A549 (cell line): ENCODE measurements at regions not wholly inside any gene's neighbourhood (a gene's known extent, or its start where the extent isn't known, plus 50 kb on each side); places are given as distances from the start of the nearest gene placed in this dataset.

Experiments used
- ATAC-seq, 2 experiments: fragments of 200-7000 bp in 1 of 2; fragments of >200 bp in 1 of 2; cut with Nextera tagmentation in 1 of 2; cut with Tn5 transposase in 1 of 2; 3 replicates each; pipeline versions ENCODE4 v1.8.0 to v1.9.1; 2018 to 2020; ENCODE audit warnings: mild to moderate bottlenecking in 1 of 2, moderate library complexity in 1 of 2
- CTCF ChIA-PET: fragments of 300-600 bp; sonication (Branson Sonifier 250); formaldehyde crosslinking; extraction: SDS; loops from one replicate; lab custom pipeline; 2021; ENCODE audit warnings: antibody characterized with exemption, inconsistent platforms; lab: Yijun Ruan, JAX
- POLR2A ChIA-PET: fragments of 350-600 bp; formaldehyde crosslinking; extraction: SDS; loops from one replicate; lab custom pipeline; 2021; ENCODE audit warnings: antibody characterized with exemption, inconsistent platforms; lab: Yijun Ruan, JAX
- DNase-seq, 2 experiments: peaks; one replicate each; pipeline versions ENCODE4 v3.0.0 to v3.0.0-alpha.2; 2011 to 2016; ENCODE audit warnings: low read depth in 1 of 2, low spot score in 1 of 2
- FAIRE-seq: peaks from 2 replicates; lab custom pipeline; 2011; peaks lifted over from hg19 to GRCh38; lab: Jason Lieb, UNC
- H3K27ac ChIP-seq, 2 experiments: fragments of >200 bp; sonication (Bioruptor Twin); formaldehyde crosslinking; 3 replicates each; pipeline ENCODE4 v1.5.1; 2016 to 2017
- H3K4me1 ChIP-seq: fragments of >200 bp; sonication (Bioruptor Twin); formaldehyde crosslinking; 3 replicates; pipeline ENCODE4 v1.6.1; 2016
- H3K4me2 ChIP-seq: fragments of >200 bp; sonication (Bioruptor Twin); formaldehyde crosslinking; 3 replicates; pipeline ENCODE4 v1.6.1; 2016
- H3K4me3 ChIP-seq: fragments of >200 bp; sonication (Bioruptor Twin); formaldehyde crosslinking; 3 replicates; pipeline ENCODE4 v1.5.1; 2016
- H3K9me3 ChIP-seq: fragments of >200 bp; sonication (Bioruptor Twin); formaldehyde crosslinking; 3 replicates; pipeline ENCODE4 v1.6.1; 2016
- BHLHE40 ChIP-seq: IDR thresholded peaks from 2 replicates; pipeline ENCODE4 v1.6.1; 2012; ENCODE audit warnings: low read depth, low read length, inconsistent platforms
- CBX8 ChIP-seq: fragments of 200-600 bp; sonication (generic); IDR thresholded peaks from 2 replicates; pipeline ENCODE4 v1.6.1; 2016
- EHF ChIP-seq: fragments of 250-450 bp; sonication (Bioruptor Pico); IDR thresholded peaks from 2 replicates; pipeline ENCODE4 v1.5.0; 2020; ENCODE audit warnings: mild to moderate bottlenecking
- ELK1 ChIP-seq: fragments of 150-350 bp; IDR thresholded peaks from 2 replicates; pipeline ENCODE4 v1.6.1; 2014; ENCODE audit warnings: low read depth, mild to moderate bottlenecking, low read length
- EP300 ChIP-seq, 2 experiments: fragments of >200 bp; sonication (Bioruptor Twin); formaldehyde crosslinking; IDR thresholded peaks; 2 replicates in 1 of 2; 3 replicates in 1 of 2; pipeline ENCODE4 v1.6.1; 2016 to 2017
- FOSL2 ChIP-seq, 2 experiments: fragments of 450-650 bp in 1 of 2; fragments of >200 bp in 1 of 2; sonication (Bioruptor Twin) in 1 of 2; formaldehyde crosslinking; IDR thresholded peaks; 2 replicates each; pipeline versions ENCODE4 v1.5.0 to v1.6.1; 2016 to 2020; ENCODE audit warnings: mild to moderate bottlenecking in 1 of 2, moderate library complexity in 1 of 2
- FOXS1 ChIP-seq: fragments of 250-450 bp; sonication (Bioruptor Pico); IDR thresholded peaks from 2 replicates; pipeline ENCODE4 v1.5.0; 2020; ENCODE audit warnings: mild to moderate bottlenecking, moderate library complexity
- HEYL ChIP-seq: fragments of 250-450 bp; sonication (Bioruptor Pico); IDR thresholded peaks from 2 replicates; pipeline ENCODE4 v1.8.0; 2021; ENCODE audit warnings: mild to moderate bottlenecking, moderate library complexity
- JUNB ChIP-seq: fragments of >200 bp; sonication (Bioruptor Twin); formaldehyde crosslinking; IDR thresholded peaks from 2 replicates; pipeline ENCODE4 v1.6.1; 2016
- KDM5A ChIP-seq: fragments of 200-600 bp; sonication (generic); IDR thresholded peaks from 2 replicates; pipeline ENCODE4 v1.6.1; 2016; ENCODE audit warnings: antibody characterized with exemption, mild to moderate bottlenecking
- MAFK ChIP-seq: fragments of 450-650 bp; IDR thresholded peaks from 2 replicates; pipeline ENCODE4 v1.6.1; 2014; ENCODE audit not compliant: partially characterized antibody
- MAZ ChIP-seq: fragments of 150-350 bp; IDR thresholded peaks from 2 replicates; pipeline ENCODE4 v1.6.1; 2014; ENCODE audit warnings: antibody characterized with exemption, low read depth, low read length, borderline replicate concordance
- NFE2L2 ChIP-seq: fragments of 150-350 bp; conservative IDR thresholded peaks from 2 replicates; pipeline ENCODE4 v1.6.1; 2014; ENCODE audit warnings: low read length
- NPAS2 ChIP-seq: fragments of 250-450 bp; sonication (Bioruptor Pico); IDR thresholded peaks from 2 replicates; pipeline ENCODE4 v1.8.0; 2022; ENCODE audit warnings: mild to moderate bottlenecking, moderate library complexity, borderline replicate concordance
- NR3C1 ChIP-seq: fragments of >200 bp; sonication (Bioruptor Twin); formaldehyde crosslinking; IDR thresholded peaks from 3 replicates; pipeline ENCODE4 v1.6.1; 2017
- POLR2AphosphoS2 ChIP-seq: conservative IDR thresholded peaks from 2 replicates; pipeline ENCODE4 v1.6.1; 2012; ENCODE audit warnings: low read length, improper control_type of control experiment, inconsistent platforms
- RAD21 ChIP-seq, 2 experiments: fragments of >200 bp in 1 of 2; sonication (Bioruptor Twin) in 1 of 2; formaldehyde crosslinking in 1 of 2; IDR thresholded peaks in 1 of 2; conservative IDR thresholded peaks in 1 of 2; 2 replicates in 1 of 2; 3 replicates in 1 of 2; pipeline ENCODE4 v1.6.1; 2012 to 2018; ENCODE audit warnings: inconsistent platforms in 1 of 2
- RFX5 ChIP-seq: fragments of 450-650 bp; IDR thresholded peaks from 2 replicates; pipeline ENCODE4 v1.7.1; 2014; ENCODE audit warnings: antibody characterized with exemption, mild to moderate bottlenecking, moderate library complexity
- TFCP2L1 ChIP-seq: fragments of 250-450 bp; sonication (Bioruptor Pico); IDR thresholded peaks from 2 replicates; pipeline ENCODE4 v1.5.0; 2021; ENCODE audit warnings: mild to moderate bottlenecking
- ZNF302 ChIP-seq: fragments of 250-450 bp; sonication (Bioruptor Pico); IDR thresholded peaks from 2 replicates; pipeline ENCODE4 v1.9.0; 2021; ENCODE audit warnings: inconsistent platforms, mild to moderate bottlenecking, moderate library complexity
- ZSCAN20 ChIP-seq: fragments of 250-450 bp; sonication (Bioruptor Pico); IDR thresholded peaks from 2 replicates; pipeline ENCODE4 v1.8.0; 2022; ENCODE audit warnings: mild to moderate bottlenecking, moderate library complexity
- WGBS: methylation state at CpG from one replicate; pipeline ENCODE4 v1.1.6; 2017; ENCODE audit errors: missing lambda C conversion rate; 5-methylcytosine and 5-hydroxymethylcytosine counted together
- TF ChIP-seq, protein P1 (sequence below): fragments of 450-650 bp; IDR thresholded peaks from 2 replicates; pipeline ENCODE4 v1.6.1; 2014; ENCODE audit warnings: antibody characterized with exemption
- TF ChIP-seq, protein P2 (sequence below): IDR thresholded peaks from 2 replicates; pipeline ENCODE4 v1.6.1; 2012

DNA sequence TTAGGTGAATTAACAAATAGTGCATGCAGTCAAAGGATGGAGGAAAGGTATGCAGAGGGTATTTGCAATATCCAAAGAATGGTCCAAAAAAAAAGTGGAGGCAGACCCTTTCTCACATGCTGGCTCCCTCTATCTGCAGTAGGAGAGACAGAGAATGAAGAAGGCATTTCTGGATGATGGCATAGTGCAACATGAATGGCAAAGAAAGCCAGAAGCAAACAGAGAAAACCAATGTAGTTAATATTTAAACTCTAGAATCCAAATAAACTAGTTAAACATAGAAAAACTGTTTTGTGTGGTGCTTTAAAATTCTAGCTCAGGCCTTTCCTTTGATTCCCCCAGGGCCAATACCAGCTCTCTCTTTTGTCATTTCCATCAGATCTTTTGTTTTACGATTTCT, 403.1 kb upstream of the WWC1 start:
- WGBS, result 0% methylated on average over 1 of the region's 1 CpG
- FAIRE-seq (no peak), ATAC-seq (no peak), DNase-seq (no peak)
- ChIA-PET CTCF (interaction anchor here (0.6 to 1.3 kb wide), 2 partner anchors 11 to 739 kb away, joined by 3 read pairs; no protein-coding TSS in a partner anchor), POLR2A (no interaction called here)
- Histone ChIP-seq H3K4me1 (no peaks in the 10 kb centered on the region), H3K27ac (no peak overlapping the region), H3K4me3 (no peak overlapping the region), H3K4me2 (no peak overlapping the region), H3K9me3 (no peaks in the 10 kb centered on the region)
- TF ChIP-seq KDM5A (no peak), BHLHE40 (no peak)

- H3K4me1 ChIP-seq, result no peaks in the 10 kb centered on the region
- DNase-seq, result no peak
- no peak overlapping the region for H3K4me2 ChIP-seq
- POLR2A ChIA-PET, result no interaction called here
- no peak for FAIRE-seq
- 14% methylated on average over 9 of the region's 9 CpGs for WGBS
- CTCF ChIA-PET, result interaction anchor here (0.6 kb wide), 1 partner anchor 738 kb away, joined by 3 read pairs; no protein-coding TSS in a partner anchor
- no peak overlapping the region for H3K27ac ChIP-seq
- ATAC-seq, result no peak
- TF ChIP-seq NPAS2 (CRISPR knock-in tag) (no peak), ELK1 (no peak), EP300 (IDR thresholded peaks at IDR 0.05) (no peak), MAFK (no peak), BHLHE40 (no peak), HEYL (no peak), POLR2AphosphoS2 (no peak), TFCP2L1 (CRISPR knock-in tag) (no peak), JUNB (no peak), FOSL2 (IDR thresholded peaks at IDR 0.05) (no peak), FOSL2 (CRISPR knock-in tag; IDR thresholded peaks at IDR 0.05) (no peak), ZNF302 (no peak), RFX5 (no peak), RAD21 (conservative IDR thresholded peaks at IDR 0.05 in 1 of 2, IDR thresholded peaks at IDR 0.05 in 1 of 2) (no peak), KDM5A (no peak), EHF (no peak), NFE2L2 (no peak), MAZ (no peak)
- TF ChIP-seq, protein P1, sequence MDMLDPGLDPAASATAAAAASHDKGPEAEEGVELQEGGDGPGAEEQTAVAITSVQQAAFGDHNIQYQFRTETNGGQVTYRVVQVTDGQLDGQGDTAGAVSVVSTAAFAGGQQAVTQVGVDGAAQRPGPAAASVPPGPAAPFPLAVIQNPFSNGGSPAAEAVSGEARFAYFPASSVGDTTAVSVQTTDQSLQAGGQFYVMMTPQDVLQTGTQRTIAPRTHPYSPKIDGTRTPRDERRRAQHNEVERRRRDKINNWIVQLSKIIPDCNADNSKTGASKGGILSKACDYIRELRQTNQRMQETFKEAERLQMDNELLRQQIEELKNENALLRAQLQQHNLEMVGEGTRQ, result no peak
- TF ChIP-seq, protein P2, sequence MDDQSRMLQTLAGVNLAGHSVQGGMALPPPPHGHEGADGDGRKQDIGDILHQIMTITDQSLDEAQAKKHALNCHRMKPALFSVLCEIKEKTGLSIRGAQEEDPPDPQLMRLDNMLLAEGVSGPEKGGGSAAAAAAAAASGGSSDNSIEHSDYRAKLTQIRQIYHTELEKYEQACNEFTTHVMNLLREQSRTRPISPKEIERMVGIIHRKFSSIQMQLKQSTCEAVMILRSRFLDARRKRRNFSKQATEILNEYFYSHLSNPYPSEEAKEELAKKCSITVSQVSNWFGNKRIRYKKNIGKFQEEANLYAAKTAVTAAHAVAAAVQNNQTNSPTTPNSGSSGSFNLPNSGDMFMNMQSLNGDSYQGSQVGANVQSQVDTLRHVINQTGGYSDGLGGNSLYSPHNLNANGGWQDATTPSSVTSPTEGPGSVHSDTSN, result no peak
- H3K4me3 ChIP-seq, result no peak overlapping the region
- H3K9me3 ChIP-seq, result no peaks in the 10 kb centered on the region
Measured at GRCh38 chr5:167889276-167889675, 402.2 kb upstream of the WWC1 start.

- WGBS, result 2% methylated on average over 3 of the region's 3 CpGs
- Histone ChIP-seq H3K4me3 (no peak overlapping the region), H3K4me1 (no peaks in the 10 kb centered on the region), H3K4me2 (no peak overlapping the region), H3K9me3 (no peaks in the 10 kb centered on the region), H3K27ac (no peak overlapping the region)
- no peak for ATAC-seq
- no peak for DNase-seq
- ChIA-PET POLR2A (no interaction called here), CTCF (no interaction called here)
- no peak for TF ChIP-seq MAZ
- no peak for TF ChIP-seq CBX8
- TF ChIP-seq MAFK, result no peak
- TF ChIP-seq NR3C1, result no peak
- TF ChIP-seq NFE2L2, result no peak
- TF ChIP-seq ZSCAN20 (CRISPR knock-in tag), result no peak
- no peak for TF ChIP-seq FOXS1 (CRISPR knock-in tag)
- no peak for TF ChIP-seq EHF
- no peak for FAIRE-seq
Measured at GRCh38 chr5:167892352-167893115, 398.9 kb upstream of the WWC1 start.
